Liver (tissue), 8 donors: ENCODE measurements at regions not wholly inside any gene's neighbourhood (a gene's known extent, or its start where the extent isn't known, plus 50 kb on each side); places are given as distances from the start of the nearest gene placed in this dataset.
"Not testable (repeated sequence)": the region's sequence is repeated elsewhere in the genome, so short reads cannot be mapped to it uniquely, and the experiment has no call there.

ENCODE experiments used
- DNase-seq: peaks from one replicate; pipeline ENCODE4 v3.0.0-alpha.2; 2017; ENCODE audit warnings: low spot score
- H3K27ac ChIP-seq, 2 donors: one replicate each; pipeline ENCODE4 v1.7.0; 2013; ENCODE audit warnings: inconsistent platforms in 2 of 2, low read length in 2 of 2, control low read depth in 1 of 2, low read depth in 1 of 2, mild to moderate bottlenecking in 1 of 2
- H3K27me3 ChIP-seq, 4 donors: one replicate each; pipeline versions ENCODE4 v1.6.1 to v1.7.0; 2013; ENCODE audit warnings: low read length in 3 of 4, inconsistent platforms in 1 of 4, mild to moderate bottlenecking in 1 of 4, moderate library complexity in 1 of 4; ENCODE audit not compliant: control insufficient read depth in 4 of 4, insufficient read depth in 4 of 4
- H3K36me3 ChIP-seq, 4 donors: one replicate each; pipeline versions ENCODE4 v1.6.1 to v1.7.0; 2013; ENCODE audit warnings: low read length in 3 of 4, mild to moderate bottlenecking in 3 of 4, low read depth in 1 of 4, moderate library complexity in 1 of 4; ENCODE audit not compliant: control insufficient read depth in 4 of 4, insufficient read depth in 3 of 4
- H3K4me1 ChIP-seq, 4 donors: one replicate each; pipeline versions ENCODE4 v1.6.1 to v1.7.0; 2013; ENCODE audit warnings: low read length in 3 of 4, mild to moderate bottlenecking in 3 of 4, moderate library complexity in 1 of 4; ENCODE audit not compliant: control insufficient read depth in 4 of 4, insufficient read depth in 4 of 4
- H3K4me3 ChIP-seq, 3 donors: one replicate each; pipeline versions ENCODE4 v1.6.1 to v1.7.0; 2013; ENCODE audit warnings: low read length in 3 of 3, control low read depth in 1 of 3, low read depth in 1 of 3, mild to moderate bottlenecking in 1 of 3
- H3K9ac ChIP-seq, 2 donors: one replicate each; pipeline ENCODE4 v1.7.0; 2013; ENCODE audit warnings: low read length in 2 of 2, mild to moderate bottlenecking in 2 of 2, moderate library complexity in 2 of 2, control low read depth in 1 of 2, low read depth in 1 of 2
- H3K9me3 ChIP-seq, 4 donors: one replicate each; pipeline versions ENCODE4 v1.6.1 to v1.7.0; 2013; ENCODE audit warnings: low read length in 3 of 4; ENCODE audit not compliant: control insufficient read depth in 4 of 4
- CTCF ChIP-seq: fragments of 150-350 bp; IDR thresholded peaks from 2 replicates; pipeline ENCODE4 v1.5.1; 2017; ENCODE audit warnings: improper control_type of control experiment, low read depth, low read length; ENCODE audit not compliant: missing input control
- EGR1 ChIP-seq, 2 donors: IDR thresholded peaks; 2 replicates each; pipeline ENCODE4 v1.6.1; 2016 to 2018; ENCODE audit warnings: antibody characterized with exemption in 2 of 2, low read depth in 2 of 2
- FOXA2 ChIP-seq: IDR thresholded peaks from 2 replicates; pipeline ENCODE4 v1.6.1; 2016; ENCODE audit warnings: antibody characterized with exemption
- GABPA ChIP-seq, 2 donors: IDR thresholded peaks in 1 of 2; conservative IDR thresholded peaks in 1 of 2; 2 replicates each; pipeline ENCODE4 v1.6.1; 2016; ENCODE audit warnings: antibody characterized with exemption in 2 of 2, mild to moderate bottlenecking in 1 of 2, moderate library complexity in 1 of 2
- HNF4G ChIP-seq: IDR thresholded peaks from 2 replicates; pipeline ENCODE4 v1.6.1; 2016; ENCODE audit warnings: antibody characterized with exemption
- JUND ChIP-seq, 2 donors: IDR thresholded peaks; 2 replicates each; pipeline ENCODE4 v1.6.1; 2016; ENCODE audit warnings: antibody characterized with exemption in 2 of 2
- NR2F2 ChIP-seq: IDR thresholded peaks from 2 replicates; pipeline ENCODE4 v1.6.1; 2016; ENCODE audit warnings: antibody characterized with exemption
- RXRA ChIP-seq, 2 donors: IDR thresholded peaks; 2 replicates each; pipeline ENCODE4 v1.6.1; 2017 to 2018; ENCODE audit warnings: antibody characterized with exemption in 2 of 2, mild to moderate bottlenecking in 1 of 2
- SP1 ChIP-seq: IDR thresholded peaks from 2 replicates; pipeline ENCODE4 v1.6.1; 2018; ENCODE audit warnings: antibody characterized with exemption, mild to moderate bottlenecking
- TAF1 ChIP-seq: conservative IDR thresholded peaks from 2 replicates; pipeline ENCODE4 v1.6.1; 2016; ENCODE audit warnings: antibody characterized with exemption, mild to moderate bottlenecking
- WGBS: extraction: QIAGEN DNeasy Blood & Tissue Kit; methylation state at CpG from one replicate; pipeline ENCODE4 v1.1.7; 2013; 5-methylcytosine and 5-hydroxymethylcytosine counted together
- TF ChIP-seq, protein P1 (sequence below): IDR thresholded peaks from 2 replicates; pipeline ENCODE4 v1.6.1; 2016; ENCODE audit warnings: antibody characterized with exemption, mild to moderate bottlenecking
- donor health status: healthy.
- donor health status: healthy.
- donor health status: healthy.
- donor health status: healthy.
- donor health status: healthy.

- no peaks in the 10 kb centered on the region for H3K9me3 ChIP-seq
- no peak overlapping the region for H3K4me3 ChIP-seq
- WGBS, result 96% methylated on average over 8 of the region's 8 CpGs
- H3K27me3 ChIP-seq, result no peaks in the 10 kb centered on the region
- DNase-seq, result no peak
- no peak for TF ChIP-seq HNF4G
- H3K36me3 ChIP-seq, result no peaks in the 10 kb centered on the region
- H3K27ac ChIP-seq, result no peak overlapping the region
- no peak overlapping the region for H3K9ac ChIP-seq
- peaks cover 0 to 3% (median 0%) of the 10 kb centered on the region in 4 donors for H3K4me1 ChIP-seq
Observed at GRCh38 chr14:30357791-30358190, 201.2 kb upstream of the G2E3 start.

DNA sequence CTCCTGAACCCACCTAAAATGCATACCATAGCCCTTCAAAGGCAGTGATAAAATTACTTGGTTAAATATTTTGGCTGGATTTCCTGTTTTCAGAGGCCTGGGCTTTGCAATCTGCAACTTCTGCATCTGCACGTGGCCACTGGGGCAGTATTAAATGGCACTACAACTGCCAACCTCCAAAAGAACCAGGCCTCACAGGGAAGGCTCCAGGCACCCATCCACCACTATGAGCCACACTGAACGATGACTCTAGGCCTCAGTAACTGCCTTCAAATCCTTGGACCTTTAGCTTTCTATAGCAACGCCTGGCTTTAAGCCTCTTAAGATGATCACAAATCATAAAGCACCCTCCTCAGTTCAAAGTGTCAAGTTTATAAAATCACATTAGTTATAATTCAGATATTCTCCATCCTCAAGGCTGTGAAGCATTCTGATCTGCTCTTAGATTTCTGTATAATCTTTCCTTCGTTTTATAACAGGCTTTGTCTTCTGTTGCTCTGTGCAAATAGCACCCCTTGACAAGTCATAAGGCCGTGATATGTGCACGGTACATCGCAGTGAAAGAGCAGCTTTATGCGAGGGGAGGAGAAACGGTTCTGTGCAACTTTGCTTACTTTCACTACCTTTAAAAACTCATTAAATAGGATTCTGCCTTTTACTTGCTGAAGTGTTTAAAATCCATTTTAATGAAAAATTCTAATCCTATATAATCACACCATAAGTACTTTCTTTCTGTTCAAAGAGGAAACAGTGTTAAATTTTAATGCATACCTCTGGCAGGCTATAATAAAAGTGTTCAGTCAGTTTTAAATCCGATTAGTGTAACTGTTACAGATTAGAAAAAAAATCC, 196.4 kb upstream of the G2E3 start:
- no peak for DNase-seq
- H3K27ac ChIP-seq, result no peak overlapping the region

GRCh38 chr14:30363219-30363880, 195.6 kb upstream of the G2E3 start:
- H3K4me1 ChIP-seq, H3K9me3 ChIP-seq, H3K4me3 ChIP-seq, H3K36me3 ChIP-seq, DNase-seq, H3K27ac ChIP-seq, H3K9ac ChIP-seq, H3K27me3 ChIP-seq: not testable (repeated sequence)
- 94% methylated on average over 18 of the region's 27 CpGs for WGBS

More for the DNA sequence above, 196.4 kb upstream of the G2E3 start:
- Histone ChIP-seq H3K4me1 (no peaks in the 10 kb centered on the region), H3K36me3 (no peaks in the 10 kb centered on the region), H3K9ac (no peak overlapping the region), H3K9me3 (no peaks in the 10 kb centered on the region), H3K4me3 (no peak overlapping the region), H3K27me3 (no peaks in the 10 kb centered on the region)
- TF ChIP-seq JUND (IDR thresholded peaks at IDR 0.05), result no peak
- TF ChIP-seq EGR1 (IDR thresholded peaks at IDR 0.05; ENCODE audit: low read depth in 2 of 2), result no peak
- no peak for TF ChIP-seq HNF4G
- 80% methylated on average over 10 of the region's 10 CpGs for WGBS

GRCh38 chr14:30369502-30370180, 189.3 kb upstream of the G2E3 start:
- TF ChIP-seq NR2F2 (no peak), FOXA2 (no peak)
- Histone ChIP-seq H3K9ac (no peak overlapping the region), H3K27me3 (no peaks in the 10 kb centered on the region), H3K4me1 (no peaks in the 10 kb centered on the region), H3K27ac (no peak overlapping the region), H3K4me3 (no peak overlapping the region), H3K36me3 (no peaks in the 10 kb centered on the region), H3K9me3 (no peaks in the 10 kb centered on the region)
- WGBS, result 88% methylated on average over 6 of the region's 6 CpGs
- DNase-seq, result no peak

- H3K27ac ChIP-seq, result no peak overlapping the region
- TF ChIP-seq TAF1, result no peak
- no peak for TF ChIP-seq GABPA (IDR thresholded peaks at IDR 0.05 in 1 of 2, conservative IDR thresholded peaks at IDR 0.05 in 1 of 2)
- no peak for TF ChIP-seq RXRA (IDR thresholded peaks at IDR 0.05)
- no peak for TF ChIP-seq EGR1 (IDR thresholded peaks at IDR 0.05; ENCODE audit: low read depth in 2 of 2)
- TF ChIP-seq, protein P1, sequence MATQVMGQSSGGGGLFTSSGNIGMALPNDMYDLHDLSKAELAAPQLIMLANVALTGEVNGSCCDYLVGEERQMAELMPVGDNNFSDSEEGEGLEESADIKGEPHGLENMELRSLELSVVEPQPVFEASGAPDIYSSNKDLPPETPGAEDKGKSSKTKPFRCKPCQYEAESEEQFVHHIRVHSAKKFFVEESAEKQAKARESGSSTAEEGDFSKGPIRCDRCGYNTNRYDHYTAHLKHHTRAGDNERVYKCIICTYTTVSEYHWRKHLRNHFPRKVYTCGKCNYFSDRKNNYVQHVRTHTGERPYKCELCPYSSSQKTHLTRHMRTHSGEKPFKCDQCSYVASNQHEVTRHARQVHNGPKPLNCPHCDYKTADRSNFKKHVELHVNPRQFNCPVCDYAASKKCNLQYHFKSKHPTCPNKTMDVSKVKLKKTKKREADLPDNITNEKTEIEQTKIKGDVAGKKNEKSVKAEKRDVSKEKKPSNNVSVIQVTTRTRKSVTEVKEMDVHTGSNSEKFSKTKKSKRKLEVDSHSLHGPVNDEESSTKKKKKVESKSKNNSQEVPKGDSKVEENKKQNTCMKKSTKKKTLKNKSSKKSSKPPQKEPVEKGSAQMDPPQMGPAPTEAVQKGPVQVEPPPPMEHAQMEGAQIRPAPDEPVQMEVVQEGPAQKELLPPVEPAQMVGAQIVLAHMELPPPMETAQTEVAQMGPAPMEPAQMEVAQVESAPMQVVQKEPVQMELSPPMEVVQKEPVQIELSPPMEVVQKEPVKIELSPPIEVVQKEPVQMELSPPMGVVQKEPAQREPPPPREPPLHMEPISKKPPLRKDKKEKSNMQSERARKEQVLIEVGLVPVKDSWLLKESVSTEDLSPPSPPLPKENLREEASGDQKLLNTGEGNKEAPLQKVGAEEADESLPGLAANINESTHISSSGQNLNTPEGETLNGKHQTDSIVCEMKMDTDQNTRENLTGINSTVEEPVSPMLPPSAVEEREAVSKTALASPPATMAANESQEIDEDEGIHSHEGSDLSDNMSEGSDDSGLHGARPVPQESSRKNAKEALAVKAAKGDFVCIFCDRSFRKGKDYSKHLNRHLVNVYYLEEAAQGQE, result no peak
- no peak for TF ChIP-seq CTCF
- TF ChIP-seq SP1, result no peak
Observed at GRCh38 chr14:30373053-30373452, 185.9 kb upstream of the G2E3 start.

More at GRCh38 chr14:30373053-30373452, 185.9 kb upstream of the G2E3 start:
- no peak for DNase-seq
- Histone ChIP-seq H3K4me3 (no peak overlapping the region), H3K9ac (no peak overlapping the region), H3K27me3 (no peaks in the 10 kb centered on the region), H3K4me1 (no peaks in the 10 kb centered on the region), H3K36me3 (no peaks in the 10 kb centered on the region), H3K9me3 (no peaks in the 10 kb centered on the region)
- 77% methylated on average over 2 of the region's 2 CpGs for WGBS
